Fibroblast of peridontal ligament (primary cell): ENCODE measurements at regions not wholly inside any gene's neighbourhood (a gene's known extent, or its start where the extent isn't known, plus 50 kb on each side); places are given as distances from the start of the nearest gene placed in this dataset.
"Not testable (repeated sequence)": the region's sequence is repeated elsewhere in the genome, so short reads cannot be mapped to it uniquely, and the experiment has no call there.

Source experiments
- DNase-seq: peaks from one replicate; pipeline ENCODE4 v3.0.0-alpha.2; 2010; ENCODE audit errors: extremely low read depth

DNA sequence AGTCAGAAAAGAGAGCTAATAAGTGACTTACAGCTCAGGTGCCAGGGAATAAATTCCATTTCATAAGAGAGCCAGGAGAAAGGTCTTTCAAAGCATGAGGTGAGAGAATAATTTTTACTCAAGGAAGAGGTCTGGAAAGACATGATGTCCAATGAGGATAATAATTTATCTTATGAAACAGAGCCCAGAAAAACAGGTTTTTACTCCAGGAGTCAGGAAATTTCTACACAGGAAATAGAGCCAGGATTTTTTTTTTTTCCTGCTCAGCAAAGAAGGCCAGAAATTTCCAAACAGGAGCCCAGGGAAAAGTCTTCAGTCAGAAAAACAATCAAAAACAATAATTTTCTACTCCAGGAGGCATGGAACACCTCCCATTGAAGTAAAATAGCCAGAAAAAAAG, 1185.7 kb upstream of the TSPY4 start:
- DNase-seq: no peak

DNA sequence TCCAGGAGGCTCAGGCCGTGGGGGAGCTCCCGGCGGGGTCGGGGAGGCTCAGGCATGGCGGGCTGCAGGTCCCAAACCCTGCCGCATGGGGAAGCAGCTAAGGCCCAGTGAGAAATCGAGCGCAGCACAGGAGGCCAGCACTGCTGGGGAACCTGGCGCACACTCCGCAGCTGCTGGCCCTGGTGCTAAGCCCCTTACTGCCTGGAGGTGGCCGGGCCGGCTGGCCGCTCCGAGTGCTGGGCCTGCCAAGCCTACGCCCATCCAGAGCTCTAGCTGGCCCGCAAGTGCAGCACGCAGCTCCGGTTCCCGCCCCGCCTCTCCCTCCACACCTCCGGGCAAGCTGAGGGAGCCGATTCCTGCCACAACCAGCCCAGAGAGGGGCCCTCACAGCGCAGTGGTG, 1208.7 kb upstream of the TSPY4 start:
- DNase-seq: no peak

GRCh38 chrY:8125907-8126571, 1211.2 kb upstream of the TSPY4 start:
- no peak for DNase-seq

GRCh38 chrY:8121825-8122224, 1210.3 kb upstream of the AMELY start:
- DNase-seq: no peak

GRCh38 chrY:8094429-8094828, 1182.9 kb upstream of the AMELY start:
- DNase-seq: no peak

DNA sequence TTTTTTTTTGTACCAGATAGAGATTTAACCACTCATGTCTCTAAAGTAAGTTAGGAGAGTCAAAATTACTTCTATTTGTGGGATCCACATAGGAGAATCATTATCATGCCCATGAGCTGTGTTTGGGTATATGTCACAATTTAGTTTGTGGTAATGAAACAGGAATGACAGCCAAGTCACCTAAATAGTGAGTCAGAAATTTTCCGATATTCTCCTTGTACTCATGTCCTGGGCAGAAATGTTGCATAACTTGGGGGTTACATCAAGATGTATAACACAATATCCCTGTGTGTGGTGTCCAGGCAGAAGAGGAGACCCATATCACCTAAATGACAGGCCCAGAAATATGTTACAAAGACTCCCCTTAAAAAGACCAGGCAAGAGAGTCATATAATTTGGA, 1181.4 kb upstream of the AMELY start:
- DNase-seq: no peak

- no peak for DNase-seq
These were observed 1174.4 kb upstream of the AMELY start for GRCh38 chrY:8085925-8086324.

- no peak for DNase-seq
These were observed 1172.6 kb upstream of the AMELY start for GRCh38 chrY:8084192-8084591.

DNA sequence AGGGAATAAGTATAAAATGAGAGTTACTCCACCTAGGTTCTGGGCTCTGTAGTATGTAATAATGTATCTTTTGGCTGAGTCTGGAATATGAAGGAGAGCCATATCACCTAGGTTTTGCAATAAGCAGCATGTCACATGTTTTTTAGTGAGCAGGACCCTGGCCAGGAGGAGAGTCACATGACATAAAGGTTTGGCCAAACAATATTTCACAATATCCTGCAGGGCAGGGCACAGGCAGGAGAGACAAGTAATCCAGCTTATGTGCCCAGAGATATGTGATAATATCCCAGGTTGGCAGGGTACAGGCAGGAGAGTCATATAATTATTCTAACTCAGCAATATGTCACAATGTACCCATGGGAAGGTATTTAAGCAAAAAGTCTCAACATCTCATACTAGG, 1169.6 kb upstream of the AMELY start:
- no peak for DNase-seq

- no peak for DNase-seq
These were observed 1153.7 kb upstream of the AMELY start for GRCh38 chrY:8065220-8065619.

GRCh38 chrY:8064500-8064899, 1152.9 kb upstream of the AMELY start:
- DNase-seq: no peak

DNA sequence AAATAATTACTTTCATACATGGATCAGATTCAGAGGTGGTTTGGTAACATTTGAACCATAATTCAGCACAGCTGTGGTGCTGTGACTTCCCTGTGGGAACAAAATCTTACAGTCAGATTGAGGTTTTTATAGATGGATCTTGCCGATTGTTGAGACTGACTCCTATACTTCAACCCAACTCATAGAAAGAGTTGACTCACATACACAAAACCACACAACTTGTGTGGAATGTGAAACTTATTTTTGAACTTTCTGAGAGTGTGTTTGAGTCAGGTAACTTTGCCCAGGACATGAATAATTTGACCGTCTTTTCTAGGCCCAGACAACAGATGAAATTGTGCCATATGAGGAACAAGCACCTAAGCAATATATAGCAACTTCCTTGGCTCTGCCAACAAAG, 1152.4 kb upstream of the AMELY start:
- no peak for DNase-seq

DNA sequence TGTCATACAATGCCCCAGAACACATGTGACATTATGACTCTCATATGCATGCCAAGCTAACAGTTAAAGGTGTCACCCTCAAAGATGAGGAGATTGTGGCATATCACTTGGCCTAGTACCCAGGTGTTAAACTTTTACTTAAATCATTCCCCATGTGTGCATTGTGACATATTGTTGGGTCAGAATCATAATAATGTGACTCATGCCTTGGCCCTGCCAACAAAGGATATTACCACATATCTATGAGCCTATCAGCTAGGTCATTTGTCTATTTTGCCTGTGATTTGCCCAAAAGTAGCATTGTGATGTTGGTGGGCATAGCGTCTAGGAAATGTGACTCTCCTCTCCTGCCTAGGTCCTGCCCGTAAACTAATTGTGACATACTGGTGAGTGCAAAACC, 1147.1 kb upstream of the AMELY start:
- no peak for DNase-seq

DNA sequence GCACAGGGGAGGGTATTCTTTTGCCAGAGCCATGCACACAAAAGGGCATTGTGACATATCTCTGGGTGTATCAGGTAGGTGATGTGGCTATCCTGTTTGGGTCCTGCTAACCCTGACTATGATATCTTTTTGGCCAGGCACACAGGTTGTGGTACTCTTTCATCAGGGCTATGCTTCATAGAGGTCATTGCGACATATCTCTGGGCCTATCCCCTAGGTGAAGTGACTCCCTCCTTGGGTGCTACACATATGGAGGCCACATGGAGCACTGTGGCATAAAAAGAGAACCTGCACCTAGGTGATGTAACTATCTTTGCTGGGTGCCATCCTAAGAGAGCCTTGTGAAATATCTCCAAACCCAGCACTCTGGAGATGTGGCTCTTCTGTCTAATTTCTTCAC, 1139.8 kb upstream of the AMELY start:
- DNase-seq: no peak

DNA sequence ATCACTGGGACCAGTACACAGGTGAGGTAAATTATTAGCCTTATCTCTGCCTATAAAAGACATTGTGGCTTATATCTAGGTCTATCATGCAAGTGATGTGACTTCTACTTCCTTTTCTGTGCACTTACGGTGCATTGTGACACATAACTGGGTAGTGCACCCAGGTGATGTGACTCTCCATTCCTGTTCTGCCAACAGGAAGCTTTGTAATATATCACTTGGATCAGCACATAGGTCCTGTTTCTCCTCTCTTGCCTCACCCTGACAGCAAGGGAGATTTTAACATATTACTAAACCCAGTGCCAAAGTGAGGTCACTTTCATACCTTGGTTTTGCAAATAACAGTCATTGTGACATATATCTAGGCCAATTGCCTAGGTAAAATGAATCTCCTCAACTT, 1129.7 kb upstream of the AMELY start:
- no peak for DNase-seq

DNA sequence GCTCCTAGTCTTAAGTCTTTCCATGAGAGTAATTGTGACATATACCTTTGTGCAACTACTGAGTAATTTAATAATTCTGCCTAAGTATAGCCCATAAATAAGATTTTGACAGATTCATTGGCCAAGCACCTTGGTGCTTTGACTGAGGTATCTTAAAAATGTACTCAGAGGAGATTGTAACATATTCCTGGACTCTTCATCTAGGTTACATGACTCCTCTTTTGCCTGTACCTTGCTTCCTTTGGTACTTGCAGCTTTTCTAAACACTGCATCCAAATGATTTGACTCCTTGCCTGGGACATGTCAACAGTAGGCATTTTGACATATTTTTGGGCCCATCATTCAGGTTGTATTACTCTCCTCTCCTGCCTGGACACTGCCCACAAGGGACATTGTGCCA, 1125.0 kb upstream of the AMELY start:
- no peak for DNase-seq

GRCh38 chrY:8035653-8036052, 1124.1 kb upstream of the AMELY start:
- DNase-seq: no peak

GRCh38 chrY:8034673-8035072, 1123.1 kb upstream of the AMELY start:
- DNase-seq: no peak

DNA sequence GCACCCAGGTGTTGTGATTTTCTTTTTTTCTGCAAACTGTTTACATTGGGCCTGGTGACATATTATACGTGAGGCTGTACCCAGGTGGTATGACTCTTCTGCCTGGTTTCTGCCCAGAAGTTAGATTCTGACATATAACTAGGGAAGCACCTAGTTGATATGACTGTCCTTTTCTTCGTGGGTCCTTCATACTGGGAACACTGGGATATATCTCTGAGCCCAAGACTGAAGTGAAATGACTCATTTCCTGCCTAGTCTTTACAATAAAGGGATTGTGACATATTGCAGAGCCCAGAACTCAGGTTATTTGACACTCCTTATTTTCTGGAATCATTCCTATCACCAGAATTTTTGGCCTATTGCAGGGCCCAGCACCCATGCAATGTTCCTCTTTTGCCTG, 1121.6 kb upstream of the AMELY start:
- no peak for DNase-seq

- DNase-seq: no peak
These were observed 1109.0 kb upstream of the AMELY start for GRCh38 chrY:8020540-8020939.

GRCh38 chrY:8011515-8011914, 1100.0 kb upstream of the AMELY start:
- no peak for DNase-seq

- peak; percentile 2 for DNase-seq
These were observed 1092.6 kb upstream of the AMELY start for GRCh38 chrY:8004196-8004595.

GRCh38 chrY:7996726-7997125, 1085.2 kb upstream of the AMELY start:
- DNase-seq: no peak

GRCh38 chrY:7994781-7995180, 1083.2 kb upstream of the AMELY start:
- not testable (repeated sequence) for DNase-seq
